Renal cortex interstitium (tissue), 11 donors: ENCODE measurements at regions not wholly inside any gene's neighbourhood (a gene's known extent, or its start where the extent isn't known, plus 50 kb on each side); places are given as distances from the start of the nearest gene placed in this dataset.

Experiments used
- DNase-seq, 11 donors: peaks; one replicate each; pipeline ENCODE4 v3.0.0-alpha.2; 2013; ENCODE audit warnings: low read depth in 9 of 11, low spot score in 4 of 11; ENCODE audit errors: extremely low read depth in 1 of 11

GRCh38 chr13:54901316-54901715 lies 1872.7 kb downstream of the OLFM4 start:
- no peak for DNase-seq

GRCh38 chr13:54912367-54912766 lies 1883.8 kb downstream of the OLFM4 start:
- no peak for DNase-seq

- no peak for DNase-seq
These were observed 1885.1 kb downstream of the OLFM4 start for GRCh38 chr13:54913668-54914067.

- DNase-seq, result no peak
These were observed 1898.9 kb downstream of the OLFM4 start for GRCh38 chr13:54927538-54927937.

- no peak for DNase-seq
These were observed 1899.5 kb downstream of the OLFM4 start for GRCh38 chr13:54928071-54928470.

- no peak for DNase-seq
These were observed 1905.5 kb downstream of the OLFM4 start for GRCh38 chr13:54934121-54934520.

- DNase-seq, result no peak
These were observed 1917.4 kb downstream of the OLFM4 start for GRCh38 chr13:54945973-54946372.

- no peak for DNase-seq
These were observed 1921.1 kb downstream of the OLFM4 start for GRCh38 chr13:54949735-54950134.

GRCh38 chr13:54950546-54950945 lies 1921.9 kb downstream of the OLFM4 start:
- no peak for DNase-seq

GRCh38 chr13:54953786-54954185 lies 1925.2 kb downstream of the OLFM4 start:
- DNase-seq, result no peak

- DNase-seq, result no peak
These were observed 1930.2 kb downstream of the OLFM4 start for GRCh38 chr13:54958781-54959180.

- no peak for DNase-seq
These were observed 1937.3 kb downstream of the OLFM4 start for GRCh38 chr13:54965881-54966280.

GRCh38 chr13:54972838-54973237 lies 1944.2 kb downstream of the OLFM4 start:
- DNase-seq, result no peak

- no peak for DNase-seq
These were observed 1947.1 kb downstream of the OLFM4 start for GRCh38 chr13:54975676-54976075.

- no peak for DNase-seq
These were observed 1952.0 kb downstream of the OLFM4 start for GRCh38 chr13:54980651-54981050.

- DNase-seq, result no peak
These were observed 1960.8 kb downstream of the OLFM4 start for GRCh38 chr13:54989418-54989817.

- DNase-seq, result no peak
These were observed 1970.8 kb downstream of the OLFM4 start for GRCh38 chr13:54999399-54999907.

GRCh38 chr13:55000043-55000442 lies 1971.4 kb downstream of the OLFM4 start:
- no peak for DNase-seq

GRCh38 chr13:55000844-55001243 lies 1972.2 kb downstream of the OLFM4 start:
- DNase-seq, result no peak

- no peak for DNase-seq
These were observed 1973.3 kb downstream of the OLFM4 start for GRCh38 chr13:55001881-55002280.

GRCh38 chr13:55007681-55008080 lies 1979.1 kb downstream of the OLFM4 start:
- no peak for DNase-seq

- DNase-seq, result peak in 2 of 11 donors; percentile 1 to 3
These were observed 1984.4 kb downstream of the OLFM4 start for GRCh38 chr13:55013051-55013450.
